K562 (cell line): ENCODE measurements at regions not wholly inside any gene's neighbourhood (a gene's known extent, or its start where the extent isn't known, plus 50 kb on each side); places are given as distances from the start of the nearest gene placed in this dataset.

Experiments used
- ATAC-seq: fragments of 200-7000 bp; cut with Tn5 transposase; 3 replicates; pipeline ENCODE4 v1.9.1; 2020; ENCODE audit warnings: moderate library complexity
- BruUV-seq: library from RNA; stranded (reverse); fragments of 400-500 nt; replicated peaks from 2 replicates; lab custom pipeline; 2021; lab: Mats Ljungman, UMichigan
- CTCF ChIA-PET: fragments of 300-600 bp; formaldehyde crosslinking; extraction: SDS; loops from one replicate; lab custom pipeline; 2021; ENCODE audit warnings: low intra/inter-chr PET ratio; lab: Yijun Ruan, JAX
- POLR2A ChIA-PET: fragments of 300-600, 350-650 bp; sonication (Branson Sonifier 250); formaldehyde crosslinking; extraction: SDS; loops from one replicate; lab custom pipeline; 2021; ENCODE audit warnings: antibody characterized with exemption, inconsistent platforms; lab: Yijun Ruan, JAX
- DNase-seq, 4 experiments: peaks; one replicate each; pipeline versions ENCODE4 v3.0.0 to v3.0.0-alpha.2; 2011 to 2018; ENCODE audit warnings: low spot score in 3 of 4, mixed read lengths in 3 of 4; ENCODE audit errors: extremely low read depth in 1 of 4
- FAIRE-seq: peaks from 2 replicates; lab custom pipeline; 2011; peaks lifted over from hg19 to GRCh38; lab: Jason Lieb, UNC
- H2AFZ ChIP-seq: 2 replicates; pipeline ENCODE4 v1.6.0; 2011; ENCODE audit warnings: low read depth, low read length, control low read depth, inconsistent platforms
- H3K27ac ChIP-seq: fragments of 200-600 bp; 3 replicates; pipeline ENCODE4 v1.8.0; 2011; ENCODE audit warnings: low read depth, mild to moderate bottlenecking, control low read depth, inconsistent platforms, low read length, moderate library complexity, mixed read lengths; ENCODE audit errors: extremely low read depth
- H3K27me3 ChIP-seq, 2 experiments: fragments of 300-600 bp in 1 of 2; 2 replicates in 1 of 2; 3 replicates in 1 of 2; pipeline versions ENCODE4 v1.6.0 to v1.8.0; 2011; ENCODE audit warnings: inconsistent platforms in 2 of 2, low read length in 2 of 2, mild to moderate bottlenecking in 1 of 2, mixed read lengths in 1 of 2, moderate library complexity in 1 of 2; ENCODE audit not compliant: control insufficient read depth in 2 of 2, insufficient read depth in 2 of 2
- H3K36me3 ChIP-seq: fragments of 300-600 bp; 3 replicates; pipeline ENCODE4 v1.8.0; 2011; ENCODE audit warnings: mild to moderate bottlenecking, low read length, inconsistent platforms; ENCODE audit not compliant: control insufficient read depth, insufficient read depth
- H3K4me1 ChIP-seq, 2 experiments: fragments of 200-600 bp in 1 of 2; replicated peaks in 1 of 2; 2 replicates in 1 of 2; 3 replicates in 1 of 2; pipeline versions ENCODE4 v1.5.1 to v1.8.0; 2011; ENCODE audit warnings: inconsistent platforms in 2 of 2, low read length in 2 of 2, mild to moderate bottlenecking in 1 of 2, mixed read lengths in 1 of 2, moderate library complexity in 1 of 2; ENCODE audit not compliant: control insufficient read depth in 2 of 2, insufficient read depth in 2 of 2
- H3K4me2 ChIP-seq: 2 replicates; pipeline ENCODE4 v1.6.1; 2011; ENCODE audit warnings: low read length, control low read depth, inconsistent platforms, mixed read lengths; ENCODE audit not compliant: insufficient read depth
- H3K4me3 ChIP-seq: fragments of 200-600 bp; sonication (generic), shearing (Covaris generic); 2 replicates; pipeline ENCODE4 v1.5.1; 2016; ENCODE audit warnings: control low read depth, inconsistent platforms
- H3K79me2 ChIP-seq: fragments of 200-600 bp; 3 replicates; pipeline ENCODE4 v1.8.0; 2011; ENCODE audit warnings: low read length, inconsistent platforms; ENCODE audit not compliant: control insufficient read depth, insufficient read depth
- H3K9ac ChIP-seq, 2 experiments: 2 replicates each; pipeline versions ENCODE4 v1.6.0 to v1.6.1; 2011; ENCODE audit warnings: low read depth in 2 of 2, low read length in 2 of 2, control low read depth in 1 of 2, inconsistent platforms in 1 of 2, mild to moderate bottlenecking in 1 of 2, mixed read lengths in 1 of 2; ENCODE audit not compliant: insufficient read depth in 1 of 2
- H3K9me1 ChIP-seq: one replicate; pipeline ENCODE4 v1.6.0; 2011; ENCODE audit warnings: inconsistent platforms, mild to moderate bottlenecking, low read length, moderate library complexity; ENCODE audit not compliant: control insufficient read depth, insufficient read depth
- H3K9me3 ChIP-seq: replicated peaks from 2 replicates; pipeline ENCODE4 v1.5.1; 2011; ENCODE audit warnings: low read depth, low read length, inconsistent platforms; ENCODE audit not compliant: control insufficient read depth, insufficient read depth
- H4K20me1 ChIP-seq: replicated peaks from 2 replicates; pipeline ENCODE4 v1.6.1; 2011; ENCODE audit warnings: low read length, inconsistent platforms, mixed read lengths; ENCODE audit not compliant: control insufficient read depth, insufficient read depth
- FOXA1 ChIP-seq: fragments of 450-650 bp; IDR thresholded peaks from 2 replicates; pipeline ENCODE4 v1.6.1; 2016; ENCODE audit warnings: mild to moderate bottlenecking, borderline replicate concordance
- FUS ChIP-seq: fragments of 200-400 bp; formaldehyde crosslinking; optimal IDR thresholded peaks from 2 replicates; pipeline ENCODE3; 2017; ENCODE audit warnings: low read depth, low read length
- ILF3 ChIP-seq: fragments of 450-650 bp; IDR thresholded peaks from 2 replicates; pipeline ENCODE4 v1.6.1; 2018; ENCODE audit warnings: antibody characterized with exemption, mild to moderate bottlenecking, moderate library complexity, borderline replicate concordance
- WGBS: fragments of 100-300 bp; shearing (Covaris generic); methylation state at CpG from one replicate; pipeline ENCODE4 v1.1.6; 2016; ENCODE audit warnings: low coverage, mixed read lengths; ENCODE audit not compliant: insufficient coverage; ENCODE audit errors: missing lambda C conversion rate; 5-methylcytosine and 5-hydroxymethylcytosine counted together
- in situ Hi-C: fragments of 300-500 bp; cut with MboI; formaldehyde crosslinking; loops from 4 replicates; pipeline ENCODE4 v1.15.0; 2018; ENCODE audit warnings: inconsistent platforms, mixed read lengths
- intact Hi-C: fragments of 100-400 bp; cut with micrococcal nuclease; formaldehyde crosslinking; loops from 2 replicates; pipeline ENCODE4 v1.14.2; 2022
- TF ChIP-seq, protein P1 (sequence below): fragments of 450-650 bp; IDR thresholded peaks from 2 replicates; pipeline ENCODE4 v1.6.1; 2016; ENCODE audit warnings: low read depth

DNA sequence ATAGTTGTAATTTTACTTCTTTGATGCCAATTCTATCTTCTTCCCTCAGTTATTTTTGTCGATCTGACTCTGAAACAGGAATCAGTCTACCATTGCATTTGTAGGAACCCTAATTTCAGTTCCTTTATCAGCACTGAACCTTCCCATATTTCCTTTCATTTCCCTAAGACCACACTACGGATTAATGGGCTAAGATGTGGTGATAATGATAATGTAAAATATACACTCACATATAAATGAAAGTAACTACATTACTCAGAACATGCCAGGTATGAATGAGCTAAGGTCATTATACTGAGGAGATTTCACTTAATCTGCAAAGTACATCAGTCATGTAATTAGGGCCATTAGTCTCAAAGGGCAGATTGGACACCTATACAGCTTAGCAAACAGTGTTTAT, 60.2 kb upstream of the RFC3 start:
- Histone ChIP-seq H3K9me1 (no peaks in the 10 kb centered on the region), H3K4me2 (no peak overlapping the region), H3K79me2 (no peaks in the 10 kb centered on the region), H2AFZ (no peak overlapping the region), H4K20me1 (no peaks in the 10 kb centered on the region), H3K27me3 (no peaks in the 10 kb centered on the region), H3K36me3 (no peaks in the 10 kb centered on the region), H3K4me1 (no peaks in the 10 kb centered on the region; a peak in 1 of 5 replicates), H3K4me3 (no peak overlapping the region), H3K9me3 (no peaks in the 10 kb centered on the region), H3K9ac (no peak overlapping the region), H3K27ac (no peak overlapping the region)
- FAIRE-seq, result no peak
- no peak for ATAC-seq
- CTCF ChIA-PET, result no interaction called here
- intact Hi-C loops, result no loop called here
- BruUV-seq, result no TSS peak
- TF ChIP-seq, protein P1, sequence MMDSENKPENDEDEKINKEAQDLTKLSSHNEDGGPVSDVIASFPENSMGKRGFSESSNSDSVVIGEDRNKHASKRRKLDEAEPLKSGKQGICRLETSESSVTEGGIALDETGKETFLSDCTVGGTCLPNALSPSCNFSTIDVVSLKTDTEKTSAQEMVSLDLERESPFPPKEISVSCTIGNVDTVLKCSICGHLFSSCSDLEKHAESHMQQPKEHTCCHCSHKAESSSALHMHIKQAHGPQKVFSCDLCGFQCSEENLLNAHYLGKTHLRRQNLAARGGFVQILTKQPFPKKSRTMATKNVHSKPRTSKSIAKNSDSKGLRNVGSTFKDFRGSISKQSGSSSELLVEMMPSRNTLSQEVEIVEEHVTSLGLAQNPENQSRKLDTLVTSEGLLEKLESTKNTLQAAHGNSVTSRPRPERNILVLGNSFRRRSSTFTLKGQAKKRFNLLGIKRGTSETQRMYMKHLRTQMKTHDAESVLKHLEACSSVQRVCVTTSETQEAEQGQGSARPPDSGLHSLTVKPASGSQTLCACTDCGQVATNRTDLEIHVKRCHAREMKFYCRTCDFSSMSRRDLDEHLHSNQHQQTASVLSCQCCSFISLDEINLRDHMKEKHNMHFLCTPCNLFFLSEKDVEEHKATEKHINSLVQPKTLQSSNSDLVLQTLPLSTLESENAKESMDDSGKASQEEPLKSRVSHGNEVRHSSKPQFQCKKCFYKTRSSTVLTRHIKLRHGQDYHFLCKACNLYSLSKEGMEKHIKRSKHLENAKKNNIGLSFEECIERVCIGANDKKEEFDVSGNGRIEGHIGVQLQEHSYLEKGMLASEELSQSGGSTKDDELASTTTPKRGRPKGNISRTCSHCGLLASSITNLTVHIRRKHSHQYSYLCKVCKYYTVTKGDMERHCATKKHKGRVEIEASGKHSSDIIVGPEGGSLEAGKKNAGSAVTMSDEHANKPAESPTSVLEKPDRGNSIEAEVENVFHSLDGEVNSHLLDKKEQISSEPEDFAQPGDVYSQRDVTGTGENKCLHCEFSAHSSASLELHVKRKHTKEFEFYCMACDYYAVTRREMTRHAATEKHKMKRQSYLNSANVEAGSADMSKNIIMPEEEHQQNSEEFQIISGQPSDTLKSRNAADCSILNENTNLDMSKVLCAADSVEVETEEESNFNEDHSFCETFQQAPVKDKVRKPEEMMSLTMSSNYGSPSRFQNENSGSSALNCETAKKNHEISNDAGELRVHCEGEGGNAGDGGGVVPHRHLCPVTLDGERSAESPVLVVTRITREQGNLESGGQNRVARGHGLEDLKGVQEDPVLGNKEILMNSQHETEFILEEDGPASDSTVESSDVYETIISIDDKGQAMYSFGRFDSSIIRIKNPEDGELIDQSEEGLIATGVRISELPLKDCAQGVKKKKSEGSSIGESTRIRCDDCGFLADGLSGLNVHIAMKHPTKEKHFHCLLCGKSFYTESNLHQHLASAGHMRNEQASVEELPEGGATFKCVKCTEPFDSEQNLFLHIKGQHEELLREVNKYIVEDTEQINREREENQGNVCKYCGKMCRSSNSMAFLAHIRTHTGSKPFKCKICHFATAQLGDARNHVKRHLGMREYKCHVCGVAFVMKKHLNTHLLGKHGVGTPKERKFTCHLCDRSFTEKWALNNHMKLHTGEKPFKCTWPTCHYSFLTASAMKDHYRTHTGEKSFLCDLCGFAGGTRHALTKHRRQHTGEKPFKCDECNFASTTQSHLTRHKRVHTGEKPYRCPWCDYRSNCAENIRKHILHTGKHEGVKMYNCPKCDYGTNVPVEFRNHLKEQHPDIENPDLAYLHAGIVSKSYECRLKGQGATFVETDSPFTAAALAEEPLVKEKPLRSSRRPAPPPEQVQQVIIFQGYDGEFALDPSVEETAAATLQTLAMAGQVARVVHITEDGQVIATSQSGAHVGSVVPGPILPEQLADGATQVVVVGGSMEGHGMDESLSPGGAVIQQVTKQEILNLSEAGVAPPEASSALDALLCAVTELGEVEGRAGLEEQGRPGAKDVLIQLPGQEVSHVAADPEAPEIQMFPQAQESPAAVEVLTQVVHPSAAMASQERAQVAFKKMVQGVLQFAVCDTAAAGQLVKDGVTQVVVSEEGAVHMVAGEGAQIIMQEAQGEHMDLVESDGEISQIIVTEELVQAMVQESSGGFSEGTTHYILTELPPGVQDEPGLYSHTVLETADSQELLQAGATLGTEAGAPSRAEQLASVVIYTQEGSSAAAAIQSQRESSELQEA, result no peak
- no peak for TF ChIP-seq FOXA1
- TF ChIP-seq ILF3, result no peak
- TF ChIP-seq FUS, result no peak
- no peak for DNase-seq
- POLR2A ChIA-PET, result interaction anchor here (1.0 kb wide), 1 partner anchor 8 kb away, joined by 3 read pairs; no protein-coding TSS in a partner anchor
- 0% methylated on average over 2 of the region's 2 CpGs for WGBS
- in situ Hi-C loops, result no loop called here
